OCI-LY1 (cell line): ENCODE measurements at regions not wholly inside any gene's neighbourhood (a gene's known extent, or its start where the extent isn't known, plus 50 kb on each side); places are given as distances from the start of the nearest gene placed in this dataset.

Experiments used
- H2AFZ ChIP-seq: fragments of 200-600 bp; sonication (generic), shearing (Covaris generic); 2 replicates; pipeline ENCODE4 v1.6.0; 2014; ENCODE audit warnings: antibody characterized with exemption, mild to moderate bottlenecking, low read length
- H3F3A ChIP-seq: fragments of 200-600 bp; sonication (generic), shearing (Covaris generic); 2 replicates; pipeline ENCODE4 v1.6.0; 2014; ENCODE audit warnings: mild to moderate bottlenecking, antibody characterized with exemption, low read length, moderate library complexity; ENCODE audit not compliant: insufficient read depth
- H3K27ac ChIP-seq: fragments of 200-600 bp; sonication (generic); 2 replicates; pipeline ENCODE4 v1.5.1; 2014; ENCODE audit warnings: low read length, mixed run types, mild to moderate bottlenecking, low read depth; ENCODE audit not compliant: poor library complexity, severe bottlenecking
- H3K27me3 ChIP-seq: fragments of 200-600 bp; sonication (generic); 2 replicates; pipeline ENCODE4 v1.6.0; 2014; ENCODE audit warnings: antibody characterized with exemption, mild to moderate bottlenecking, low read length, moderate library complexity; ENCODE audit not compliant: insufficient read depth
- H3K36me3 ChIP-seq: fragments of 200-600 bp; sonication (generic); 2 replicates; pipeline ENCODE4 v1.6.1; 2014; ENCODE audit warnings: mild to moderate bottlenecking, antibody characterized with exemption, low read length, moderate library complexity, mixed read lengths; ENCODE audit not compliant: insufficient read depth
- H3K4me1 ChIP-seq: fragments of 200-600 bp; sonication (generic); 2 replicates; pipeline ENCODE4 v1.5.1; 2014; ENCODE audit warnings: mild to moderate bottlenecking, low read length, moderate library complexity; ENCODE audit not compliant: insufficient read depth, severe bottlenecking
- H3K4me2 ChIP-seq: fragments of 200-600 bp; sonication (generic), shearing (Covaris generic); 2 replicates; pipeline ENCODE4 v1.6.1; 2014; ENCODE audit warnings: low read length
- H3K4me3 ChIP-seq: fragments of 200-600 bp; sonication (generic); 2 replicates; pipeline ENCODE4 v1.5.1; 2014; ENCODE audit warnings: low read length, low read depth, mild to moderate bottlenecking, mixed read lengths; ENCODE audit not compliant: poor library complexity, severe bottlenecking
- H3K79me2 ChIP-seq: fragments of 200-600 bp; shearing (Covaris generic); 2 replicates; pipeline ENCODE4 v1.6.1; 2016; ENCODE audit warnings: mixed run types, low read length, mixed read lengths; ENCODE audit not compliant: insufficient read depth
- H3K9ac ChIP-seq: fragments of 200-600 bp; sonication (generic), shearing (Covaris generic); 2 replicates; pipeline ENCODE4 v1.6.1; 2014; ENCODE audit warnings: mild to moderate bottlenecking, low read length, mixed read lengths
- H3K9me2 ChIP-seq: fragments of 200-600 bp; sonication (generic), shearing (Covaris generic); 2 replicates; pipeline ENCODE4 v1.6.1; 2014; ENCODE audit warnings: low read depth, mild to moderate bottlenecking, low read length, mixed read lengths
- H3K9me3 ChIP-seq: fragments of 200-600 bp; shearing (Covaris generic); 2 replicates; pipeline ENCODE4 v1.6.1; 2014; ENCODE audit warnings: low read length, mixed read lengths
- H4K20me1 ChIP-seq: fragments of 200-600 bp; sonication (generic), shearing (Covaris generic); 2 replicates; pipeline ENCODE4 v1.6.0; 2016; ENCODE audit warnings: mild to moderate bottlenecking, low read length; ENCODE audit not compliant: insufficient read depth
- EZH2 ChIP-seq: fragments of 200-600 bp; sonication (generic), shearing (Covaris generic); IDR thresholded peaks from 2 replicates; pipeline ENCODE4 v1.8.0; 2017; ENCODE audit warnings: borderline replicate concordance, mixed run types, mild to moderate bottlenecking, antibody characterized with exemption, low read length, moderate library complexity, mixed read lengths
- TF ChIP-seq, protein P1 (sequence below): fragments of 200-600 bp; sonication (generic), shearing (Covaris generic); IDR thresholded peaks from 2 replicates; pipeline ENCODE4 v1.5.1; 2017; ENCODE audit warnings: mild to moderate bottlenecking, antibody characterized with exemption, low read length, moderate library complexity, mixed read lengths

DNA sequence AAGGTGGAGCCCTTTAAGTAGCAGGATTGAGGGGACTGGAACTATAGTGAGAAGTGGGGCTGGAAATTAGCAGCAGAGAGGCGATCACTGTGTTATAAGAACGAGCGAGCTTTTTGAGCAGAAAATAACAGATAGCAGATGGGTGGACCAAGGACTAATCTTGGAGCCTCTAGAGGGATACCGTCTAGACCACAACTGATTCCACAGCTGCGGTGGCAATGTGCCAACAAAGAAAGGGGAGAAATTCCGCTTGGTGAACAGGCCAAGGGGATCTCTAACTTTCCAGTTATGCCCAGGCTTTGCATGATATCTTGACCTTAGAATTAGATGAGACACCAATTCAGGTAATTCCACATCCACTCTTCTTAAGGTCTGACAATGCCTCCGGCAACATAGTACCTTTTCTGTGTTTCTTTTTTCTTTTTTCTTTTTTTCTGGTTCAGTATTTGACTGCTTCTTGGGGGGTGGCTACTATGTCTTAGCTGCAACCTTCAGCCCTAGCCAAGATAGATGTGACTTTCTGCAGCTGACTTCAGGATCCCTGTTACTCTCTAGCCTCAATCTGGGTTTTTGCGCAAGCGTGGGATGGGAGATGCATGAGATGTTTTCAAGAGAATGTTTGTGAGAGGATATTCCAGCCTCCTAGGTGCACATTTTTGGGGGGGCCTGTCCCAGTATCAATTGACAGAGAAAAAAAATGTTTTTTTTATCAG is 143.4 kb upstream of the CPSF6 start:
- Histone ChIP-seq H3K4me2 (no peak overlapping the region), H3K27me3 (no peaks in the 10 kb centered on the region), H2AFZ (no peak overlapping the region), H3F3A (no peaks in the 10 kb centered on the region), H3K4me1 (no peaks in the 10 kb centered on the region), H3K9me2 (no peaks in the 10 kb centered on the region), H3K79me2 (no peaks in the 10 kb centered on the region), H4K20me1 (no peaks in the 10 kb centered on the region), H3K27ac (no peak overlapping the region), H3K9ac (no peak overlapping the region), H3K9me3 (no peaks in the 10 kb centered on the region), H3K4me3 (no peak overlapping the region), H3K36me3 (no peaks in the 10 kb centered on the region)
- no peak for TF ChIP-seq EZH2
- TF ChIP-seq, protein P1, sequence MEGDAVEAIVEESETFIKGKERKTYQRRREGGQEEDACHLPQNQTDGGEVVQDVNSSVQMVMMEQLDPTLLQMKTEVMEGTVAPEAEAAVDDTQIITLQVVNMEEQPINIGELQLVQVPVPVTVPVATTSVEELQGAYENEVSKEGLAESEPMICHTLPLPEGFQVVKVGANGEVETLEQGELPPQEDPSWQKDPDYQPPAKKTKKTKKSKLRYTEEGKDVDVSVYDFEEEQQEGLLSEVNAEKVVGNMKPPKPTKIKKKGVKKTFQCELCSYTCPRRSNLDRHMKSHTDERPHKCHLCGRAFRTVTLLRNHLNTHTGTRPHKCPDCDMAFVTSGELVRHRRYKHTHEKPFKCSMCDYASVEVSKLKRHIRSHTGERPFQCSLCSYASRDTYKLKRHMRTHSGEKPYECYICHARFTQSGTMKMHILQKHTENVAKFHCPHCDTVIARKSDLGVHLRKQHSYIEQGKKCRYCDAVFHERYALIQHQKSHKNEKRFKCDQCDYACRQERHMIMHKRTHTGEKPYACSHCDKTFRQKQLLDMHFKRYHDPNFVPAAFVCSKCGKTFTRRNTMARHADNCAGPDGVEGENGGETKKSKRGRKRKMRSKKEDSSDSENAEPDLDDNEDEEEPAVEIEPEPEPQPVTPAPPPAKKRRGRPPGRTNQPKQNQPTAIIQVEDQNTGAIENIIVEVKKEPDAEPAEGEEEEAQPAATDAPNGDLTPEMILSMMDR, result no peak

GRCh38 chr12:69096669-69097335 is 142.6 kb upstream of the CPSF6 start:
- H3K9ac ChIP-seq, result no peak overlapping the region
- no peak overlapping the region for H3K27ac ChIP-seq
- H3F3A ChIP-seq, result no peaks in the 10 kb centered on the region
- H3K4me2 ChIP-seq, result no peak overlapping the region
- H3K4me1 ChIP-seq, result no peaks in the 10 kb centered on the region
- H4K20me1 ChIP-seq, result no peaks in the 10 kb centered on the region
- no peaks in the 10 kb centered on the region for H3K79me2 ChIP-seq
- no peak overlapping the region for H2AFZ ChIP-seq
- H3K4me3 ChIP-seq, result no peak overlapping the region
- H3K9me2 ChIP-seq, result no peaks in the 10 kb centered on the region
- no peak for TF ChIP-seq EZH2
- TF ChIP-seq, protein P1, result no peak
- H3K9me3 ChIP-seq, result no peaks in the 10 kb centered on the region
- H3K36me3 ChIP-seq, result no peaks in the 10 kb centered on the region
- H3K27me3 ChIP-seq, result no peaks in the 10 kb centered on the region

- Histone ChIP-seq H3K9me2 (no peaks in the 10 kb centered on the region), H3K4me3 (no peak overlapping the region), H3K79me2 (no peaks in the 10 kb centered on the region), H3K4me2 (no peak overlapping the region), H3K27ac (no peak overlapping the region), H3K36me3 (no peaks in the 10 kb centered on the region), H3K9me3 (no peaks in the 10 kb centered on the region), H2AFZ (no peak overlapping the region), H4K20me1 (no peaks in the 10 kb centered on the region), H3K9ac (no peak overlapping the region), H3K4me1 (no peaks in the 10 kb centered on the region), H3F3A (no peaks in the 10 kb centered on the region), H3K27me3 (no peaks in the 10 kb centered on the region)
- TF ChIP-seq, protein P1, result no peak
- no peak for TF ChIP-seq EZH2
Measured at GRCh38 chr12:69097619-69098368, 141.6 kb upstream of the CPSF6 start.
